ENCODE measurements at regions not wholly inside any gene's neighbourhood (a gene's known extent, or its start where the extent isn't known, plus 50 kb on each side); places are given as distances from the start of the nearest gene placed in this dataset.
A peak's percentile ranks its signal among the peaks of the same experiment; 100 is the strongest.

- TF ChIP-seq, protein P1, sequence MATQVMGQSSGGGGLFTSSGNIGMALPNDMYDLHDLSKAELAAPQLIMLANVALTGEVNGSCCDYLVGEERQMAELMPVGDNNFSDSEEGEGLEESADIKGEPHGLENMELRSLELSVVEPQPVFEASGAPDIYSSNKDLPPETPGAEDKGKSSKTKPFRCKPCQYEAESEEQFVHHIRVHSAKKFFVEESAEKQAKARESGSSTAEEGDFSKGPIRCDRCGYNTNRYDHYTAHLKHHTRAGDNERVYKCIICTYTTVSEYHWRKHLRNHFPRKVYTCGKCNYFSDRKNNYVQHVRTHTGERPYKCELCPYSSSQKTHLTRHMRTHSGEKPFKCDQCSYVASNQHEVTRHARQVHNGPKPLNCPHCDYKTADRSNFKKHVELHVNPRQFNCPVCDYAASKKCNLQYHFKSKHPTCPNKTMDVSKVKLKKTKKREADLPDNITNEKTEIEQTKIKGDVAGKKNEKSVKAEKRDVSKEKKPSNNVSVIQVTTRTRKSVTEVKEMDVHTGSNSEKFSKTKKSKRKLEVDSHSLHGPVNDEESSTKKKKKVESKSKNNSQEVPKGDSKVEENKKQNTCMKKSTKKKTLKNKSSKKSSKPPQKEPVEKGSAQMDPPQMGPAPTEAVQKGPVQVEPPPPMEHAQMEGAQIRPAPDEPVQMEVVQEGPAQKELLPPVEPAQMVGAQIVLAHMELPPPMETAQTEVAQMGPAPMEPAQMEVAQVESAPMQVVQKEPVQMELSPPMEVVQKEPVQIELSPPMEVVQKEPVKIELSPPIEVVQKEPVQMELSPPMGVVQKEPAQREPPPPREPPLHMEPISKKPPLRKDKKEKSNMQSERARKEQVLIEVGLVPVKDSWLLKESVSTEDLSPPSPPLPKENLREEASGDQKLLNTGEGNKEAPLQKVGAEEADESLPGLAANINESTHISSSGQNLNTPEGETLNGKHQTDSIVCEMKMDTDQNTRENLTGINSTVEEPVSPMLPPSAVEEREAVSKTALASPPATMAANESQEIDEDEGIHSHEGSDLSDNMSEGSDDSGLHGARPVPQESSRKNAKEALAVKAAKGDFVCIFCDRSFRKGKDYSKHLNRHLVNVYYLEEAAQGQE (IDR thresholded peaks at IDR 0.05; ENCODE audit: insufficient read depth in 1 of 2, low read depth in 2 of 2, low read length in 2 of 2), result no peak
- TF ChIP-seq SIN3A (IDR thresholded peaks at IDR 0.05; ENCODE audit: borderline replicate concordance, insufficient read depth, low read length), result no peak
- no peak for TF ChIP-seq FOXP2 (optimal IDR thresholded peaks at IDR 0.05; ENCODE audit: borderline replicate concordance, extremely low read depth, extremely low read length, insufficient read depth)
- no peak for TF ChIP-seq POLR2AphosphoS5 (IDR thresholded peaks at IDR 0.05; ENCODE audit: low read depth, low read length)
- TF ChIP-seq TAF1 (IDR thresholded peaks at IDR 0.05; ENCODE audit: borderline replicate concordance, insufficient read depth, low read length), result no peak
Measured at GRCh38 chr11:57124505-57124904, 57.2 kb upstream of the LRRC55 start.

DNA sequence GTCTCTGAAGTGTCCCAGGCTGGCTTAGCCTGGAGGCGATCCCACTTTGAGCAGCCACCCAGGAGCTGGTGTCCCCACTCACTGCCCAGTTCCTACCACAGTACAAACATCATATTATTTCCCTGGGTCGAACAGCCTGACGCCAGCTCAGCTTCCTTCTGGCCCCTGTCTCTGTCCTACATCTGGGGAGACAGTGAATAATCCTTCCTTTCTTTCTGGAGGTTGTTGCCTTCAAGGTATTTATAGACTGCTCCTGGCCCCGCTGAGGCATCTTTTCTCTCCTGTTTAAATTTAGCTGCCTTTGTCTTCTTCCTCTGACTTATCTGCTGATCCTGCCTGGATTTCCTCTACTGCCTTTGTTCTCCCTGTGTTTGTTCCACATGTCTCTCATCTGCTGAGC is 56.8 kb upstream of the LRRC55 start:
- TF ChIP-seq FOXP2 (optimal IDR thresholded peaks at IDR 0.05; ENCODE audit: borderline replicate concordance, extremely low read depth, extremely low read length, insufficient read depth) (no peak), POLR2AphosphoS5 (IDR thresholded peaks at IDR 0.05; ENCODE audit: low read depth, low read length) (no peak), SIN3A (IDR thresholded peaks at IDR 0.05; ENCODE audit: borderline replicate concordance, insufficient read depth, low read length) (no peak)
- TF ChIP-seq, protein P1 (IDR thresholded peaks at IDR 0.05; ENCODE audit: insufficient read depth in 1 of 2, low read depth in 2 of 2, low read length in 2 of 2), result peak in 1 of 2 experiments; percentile 43; a peak in 1 of 4 replicates

DNA sequence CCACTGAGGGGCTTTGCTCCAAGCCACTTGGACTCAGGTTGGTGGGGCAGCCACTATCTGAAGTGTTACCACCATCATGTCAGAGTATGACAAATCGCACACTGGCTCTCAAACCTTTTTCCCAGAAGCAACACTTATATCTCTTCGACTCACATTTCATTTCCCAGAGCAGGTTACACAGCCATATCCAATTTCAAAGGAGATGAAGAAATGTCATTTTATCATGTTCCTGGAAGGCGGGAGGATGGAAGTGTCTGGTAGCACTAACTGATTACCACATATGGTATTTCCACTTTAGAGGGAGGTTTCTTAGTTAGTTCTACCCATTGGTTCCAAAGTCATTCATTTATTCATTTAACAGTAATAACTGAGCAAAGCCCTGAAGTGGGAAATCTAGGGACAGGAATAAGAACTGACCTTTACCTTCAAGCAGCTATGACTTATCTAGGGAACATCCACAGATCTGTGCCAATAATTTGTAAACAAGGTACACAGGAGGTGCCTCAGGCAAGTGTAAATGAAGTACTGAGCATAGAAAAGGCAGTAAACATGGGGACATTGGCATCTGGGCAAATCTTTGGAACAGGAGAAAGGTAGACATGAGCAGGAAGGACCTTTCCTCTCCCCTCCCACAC is 54.9 kb upstream of the LRRC55 start:
- TF ChIP-seq FOXP2 (optimal IDR thresholded peaks at IDR 0.05; ENCODE audit: borderline replicate concordance, extremely low read depth, extremely low read length, insufficient read depth) (no peak), POLR2AphosphoS5 (IDR thresholded peaks at IDR 0.05; ENCODE audit: low read depth, low read length) (no peak)

DNA sequence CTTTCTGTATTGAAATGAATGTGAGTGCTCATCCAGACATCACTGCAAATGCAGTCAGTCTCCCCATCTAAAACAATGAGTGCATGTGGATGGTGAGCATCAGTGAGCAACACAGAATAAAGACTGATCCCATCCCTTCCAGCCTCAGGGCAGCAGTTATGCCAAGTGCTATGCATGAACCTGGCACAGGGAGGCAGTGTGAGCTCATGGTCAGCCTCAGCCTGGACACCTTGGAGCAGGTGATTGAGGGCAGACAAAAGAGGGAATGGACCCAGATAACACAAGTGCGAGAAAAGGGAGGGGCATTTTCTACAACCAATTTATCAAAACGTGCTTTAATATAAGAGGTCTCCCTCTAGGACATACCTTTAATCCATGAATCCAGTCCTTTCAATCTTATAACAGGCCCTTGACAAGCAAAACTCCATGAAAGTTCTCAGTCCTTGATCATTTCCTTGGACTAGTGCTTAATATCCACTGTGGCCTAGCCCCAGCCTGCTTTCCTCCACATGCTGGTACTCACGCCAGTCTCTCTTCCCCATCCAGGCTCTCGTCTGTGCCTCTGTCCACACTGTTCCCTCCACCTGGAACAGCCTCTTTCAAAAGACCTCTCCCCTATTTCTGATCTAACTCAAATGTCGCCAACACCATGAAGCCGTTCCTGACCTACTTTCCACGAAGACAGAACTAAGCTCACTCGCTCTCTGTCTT is 50.5 kb upstream of the LRRC55 start:
- TF ChIP-seq, protein P1 (IDR thresholded peaks at IDR 0.05; ENCODE audit: insufficient read depth in 1 of 2, low read depth in 2 of 2, low read length in 2 of 2), result no peak
- TF ChIP-seq TAF1 (IDR thresholded peaks at IDR 0.05; ENCODE audit: borderline replicate concordance, insufficient read depth, low read length) (no peak), POLR2AphosphoS5 (IDR thresholded peaks at IDR 0.05; ENCODE audit: low read depth, low read length) (no peak), FOXP2 (optimal IDR thresholded peaks at IDR 0.05; ENCODE audit: borderline replicate concordance, extremely low read depth, extremely low read length, insufficient read depth) (no peak), SIN3A (IDR thresholded peaks at IDR 0.05; ENCODE audit: borderline replicate concordance, insufficient read depth, low read length) (no peak)

Data from PFSK-1 (cell line).